Fibroblast of skin of right quadriceps (primary cell): ENCODE measurements at regions not wholly inside any gene's neighbourhood (a gene's known extent, or its start where the extent isn't known, plus 50 kb on each side); places are given as distances from the start of the nearest gene placed in this dataset.
A peak's percentile ranks its signal among the peaks of the same experiment; 100 is the strongest.

Experiments used
- DNase-seq: peaks from one replicate; pipeline ENCODE4 v3.0.0-alpha.2; 2013

DNA sequence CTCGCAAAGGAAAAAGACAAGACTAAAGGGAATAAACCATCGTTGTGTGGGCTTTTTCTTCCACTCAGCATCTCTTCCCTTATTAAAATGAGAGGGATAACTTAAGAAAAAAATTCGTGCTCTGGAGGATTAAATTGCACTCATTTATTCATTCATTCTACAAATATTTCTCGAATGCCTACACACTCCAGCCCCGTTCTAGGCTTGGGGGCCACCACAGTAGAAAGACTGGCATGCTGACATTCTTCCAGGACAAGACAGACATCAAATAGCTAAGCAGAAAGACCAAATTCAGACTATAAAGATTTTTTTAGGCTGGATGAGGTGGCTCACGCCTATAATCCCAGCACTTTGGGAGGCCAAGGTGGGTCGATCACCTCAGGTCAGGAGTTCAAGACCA is 65.3 kb upstream of the IL12A start:
- DNase-seq: no peak

GRCh38 chr3:159923956-159924355 is 64.7 kb upstream of the IL12A start:
- no peak for DNase-seq

DNA sequence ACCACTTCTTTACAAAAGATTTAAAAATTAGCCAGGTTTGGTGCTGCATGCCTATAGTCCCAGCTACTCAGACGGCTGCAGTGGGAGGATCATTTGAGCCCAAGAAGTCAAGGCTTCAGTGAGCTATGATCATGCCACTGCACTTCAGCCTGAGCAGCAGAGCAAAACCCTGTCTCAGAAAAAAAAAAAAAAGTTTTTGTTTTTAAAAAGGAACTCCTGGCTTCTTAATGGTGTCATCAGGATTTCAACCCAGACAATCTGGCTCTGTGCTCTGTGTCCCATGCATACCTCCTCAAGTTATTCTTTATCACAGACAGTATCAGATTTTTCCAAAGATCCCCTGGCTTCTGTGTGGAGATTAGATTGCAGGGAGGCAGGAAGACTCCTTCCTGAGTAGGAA is 64.2 kb upstream of the IL12A start:
- no peak for DNase-seq

DNA sequence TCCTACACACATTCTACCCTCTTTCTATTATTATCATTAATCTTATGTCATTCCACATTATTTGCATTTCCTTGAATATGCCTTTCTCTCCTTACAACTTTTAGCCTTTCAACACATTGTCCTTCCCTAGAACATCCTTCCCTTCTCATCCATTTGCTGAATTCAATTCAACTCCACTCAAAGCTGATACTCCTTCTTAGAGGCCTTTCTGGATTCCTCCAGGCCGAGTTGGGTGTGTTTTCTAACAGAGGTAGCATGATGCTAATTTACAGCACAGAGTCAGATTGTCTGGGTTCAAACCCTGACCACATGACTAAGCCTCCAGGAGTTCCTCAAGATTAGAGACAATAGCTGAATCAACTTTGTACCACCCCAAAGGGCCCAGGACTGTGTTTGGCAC is 63.4 kb upstream of the IL12A start:
- DNase-seq: no peak

GRCh38 chr3:159926573-159926972 is 62.1 kb upstream of the IL12A start:
- DNase-seq: no peak

DNA sequence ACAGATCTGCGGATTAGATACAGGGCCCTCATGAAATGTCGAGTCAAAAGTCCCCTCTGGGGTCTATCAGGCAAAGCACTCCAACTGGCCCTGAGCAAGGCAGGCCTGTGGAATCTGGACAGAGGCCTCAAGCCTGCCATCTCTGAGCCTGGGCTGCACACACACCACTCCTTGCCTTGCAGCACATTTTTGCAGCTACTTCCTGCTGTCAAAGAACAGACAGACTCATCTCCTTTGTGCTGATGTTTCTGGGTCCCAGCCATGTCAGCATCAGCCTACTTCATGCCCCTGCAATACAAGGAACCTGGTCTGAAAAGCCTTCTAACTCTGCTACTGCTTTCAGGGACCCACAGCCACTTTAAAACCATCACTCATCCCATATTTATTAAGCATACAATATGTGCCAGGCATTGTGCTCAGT is 60.6 kb upstream of the IL12A start:
- DNase-seq: peak; percentile 44

GRCh38 chr3:159928666-159929065 is 60.0 kb upstream of the IL12A start:
- DNase-seq: peak; percentile 98

GRCh38 chr3:159929171-159930141 is 59.2 kb upstream of the IL12A start:
- DNase-seq: peak; percentile 85

- DNase-seq: no peak
These were observed 54.4 kb upstream of the IL12A start for GRCh38 chr3:159934216-159934615.

DNA sequence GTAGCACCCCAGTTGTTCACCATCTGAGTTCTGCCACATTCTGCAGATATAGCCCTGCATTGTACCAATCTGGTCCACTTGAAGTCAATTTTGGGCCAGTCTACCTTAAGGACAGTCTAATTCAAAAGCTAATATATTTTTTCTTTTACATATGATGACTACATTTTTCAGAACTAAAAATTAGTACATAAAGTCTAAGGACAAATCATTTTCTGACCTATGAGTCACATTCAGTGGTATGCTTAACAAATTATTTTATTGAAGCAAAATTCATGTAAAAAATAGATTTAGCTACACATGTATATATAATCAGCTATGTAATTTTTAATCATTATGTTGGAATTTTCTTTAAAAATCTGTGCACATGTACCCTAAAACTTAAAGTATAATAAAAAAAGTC is 52.1 kb upstream of the IL12A start:
- DNase-seq: peak; percentile 23

DNA sequence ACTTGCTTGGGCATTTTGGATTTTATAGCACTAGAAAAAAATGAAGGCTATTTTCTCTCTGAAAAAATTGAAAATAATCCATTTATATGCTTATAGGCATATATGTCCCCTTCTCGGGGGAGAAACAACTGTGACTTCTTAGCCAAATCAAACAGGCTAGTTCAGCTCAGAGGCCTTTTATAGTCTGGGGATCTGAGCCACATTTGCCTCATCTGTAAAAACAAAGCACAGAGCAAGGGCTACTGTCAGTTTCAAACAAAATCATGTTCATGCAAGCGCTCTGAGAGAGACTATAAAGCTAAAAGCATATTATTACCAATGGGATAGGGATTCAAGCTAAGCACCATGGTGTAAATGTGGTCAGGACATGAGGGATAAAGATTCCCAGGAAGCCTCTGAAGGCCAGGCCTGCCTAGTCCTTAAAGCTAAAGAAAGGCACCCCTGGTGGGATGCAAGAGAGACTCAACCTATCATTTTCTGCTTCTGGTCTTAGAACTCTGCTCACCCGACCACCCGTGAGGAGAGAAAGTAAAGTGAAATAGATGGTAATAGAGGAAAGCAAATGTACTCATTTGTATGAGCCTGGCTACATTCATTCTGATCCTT is 51.0 kb upstream of the IL12A start:
- DNase-seq: no peak

- DNase-seq: no peak
These were observed 49.9 kb upstream of the IL12A start for GRCh38 chr3:159938714-159939113.
